ENCODE measurements at regions not wholly inside any gene's neighbourhood (a gene's known extent, or its start where the extent isn't known, plus 50 kb on each side); places are given as distances from the start of the nearest gene placed in this dataset.

- TF ChIP-seq CTCF (conservative IDR thresholded peaks at IDR 0.05), result peak; percentile 22
- H3K27ac ChIP-seq, result no peak overlapping the region
Measured at GRCh38 chr9:93871286-93871685, 83.9 kb downstream of the BARX1 start.

- H3K27ac ChIP-seq, result no peak overlapping the region
- no peak for TF ChIP-seq CTCF (conservative IDR thresholded peaks at IDR 0.05)
Measured at GRCh38 chr9:93869863-93870262, 85.3 kb downstream of the BARX1 start.

- H3K27ac ChIP-seq, result no peak overlapping the region
- no peak for TF ChIP-seq CTCF (conservative IDR thresholded peaks at IDR 0.05)
Measured at GRCh38 chr9:93869088-93869487, 86.1 kb downstream of the BARX1 start.

- no peak for TF ChIP-seq CTCF (conservative IDR thresholded peaks at IDR 0.05)
- H3K27ac ChIP-seq, result no peak overlapping the region
Measured at GRCh38 chr9:93865716-93866115, 89.4 kb downstream of the BARX1 start.

GRCh38 chr9:93865245-93865644, 89.9 kb downstream of the BARX1 start:
- TF ChIP-seq CTCF (conservative IDR thresholded peaks at IDR 0.05), result no peak
- H3K27ac ChIP-seq, result no peak overlapping the region

- no peak overlapping the region for H3K27ac ChIP-seq
- no peak for TF ChIP-seq CTCF (conservative IDR thresholded peaks at IDR 0.05)
Measured at GRCh38 chr9:93864840-93865239, 90.3 kb downstream of the BARX1 start.

GRCh38 chr9:93864032-93864431, 91.1 kb downstream of the BARX1 start:
- no peak for TF ChIP-seq CTCF (conservative IDR thresholded peaks at IDR 0.05)
- H3K27ac ChIP-seq, result no peak overlapping the region

Measured in VCaP (cell line).